BLaER1 (cell line): ENCODE measurements at regions not wholly inside any gene's neighbourhood (a gene's known extent, or its start where the extent isn't known, plus 50 kb on each side); places are given as distances from the start of the nearest gene placed in this dataset.
"Not testable (repeated sequence)": the region's sequence is repeated elsewhere in the genome, so short reads cannot be mapped to it uniquely, and the experiment has no call there.

Experiments
- H3K27ac ChIP-seq: shearing (Covaris generic); formaldehyde crosslinking; 2 replicates; pipeline ENCODE4 v1.8.1; 2022
- H3K27me3 ChIP-seq: shearing (Covaris generic); formaldehyde crosslinking; 2 replicates; pipeline ENCODE4 v1.8.1; 2022
- H3K36me3 ChIP-seq: shearing (Covaris generic); formaldehyde crosslinking; 2 replicates; pipeline ENCODE4 v1.8.1; 2022
- H3K4me1 ChIP-seq: shearing (Covaris generic); formaldehyde crosslinking; 2 replicates; pipeline ENCODE4 v1.8.1; 2022
- H3K4me2 ChIP-seq: shearing (Covaris generic); formaldehyde crosslinking; 2 replicates; pipeline ENCODE4 v1.8.1; 2022
- H3K4me3 ChIP-seq: shearing (Covaris generic); formaldehyde crosslinking; 2 replicates; pipeline ENCODE4 v1.8.1; 2022
- H3K9ac ChIP-seq: shearing (Covaris generic); formaldehyde crosslinking; 2 replicates; pipeline ENCODE4 v1.8.1; 2022
- H3K9me3 ChIP-seq: shearing (Covaris generic); formaldehyde crosslinking; 2 replicates; pipeline ENCODE4 v1.8.1; 2022
- H4K20me1 ChIP-seq: shearing (Covaris generic); formaldehyde crosslinking; 2 replicates; pipeline ENCODE4 v1.8.1; 2022
- Cebpa-rat ChIP-seq: shearing (Covaris generic); IDR thresholded peaks from 2 replicates; pipeline ENCODE4 v1.8.1; 2022

DNA sequence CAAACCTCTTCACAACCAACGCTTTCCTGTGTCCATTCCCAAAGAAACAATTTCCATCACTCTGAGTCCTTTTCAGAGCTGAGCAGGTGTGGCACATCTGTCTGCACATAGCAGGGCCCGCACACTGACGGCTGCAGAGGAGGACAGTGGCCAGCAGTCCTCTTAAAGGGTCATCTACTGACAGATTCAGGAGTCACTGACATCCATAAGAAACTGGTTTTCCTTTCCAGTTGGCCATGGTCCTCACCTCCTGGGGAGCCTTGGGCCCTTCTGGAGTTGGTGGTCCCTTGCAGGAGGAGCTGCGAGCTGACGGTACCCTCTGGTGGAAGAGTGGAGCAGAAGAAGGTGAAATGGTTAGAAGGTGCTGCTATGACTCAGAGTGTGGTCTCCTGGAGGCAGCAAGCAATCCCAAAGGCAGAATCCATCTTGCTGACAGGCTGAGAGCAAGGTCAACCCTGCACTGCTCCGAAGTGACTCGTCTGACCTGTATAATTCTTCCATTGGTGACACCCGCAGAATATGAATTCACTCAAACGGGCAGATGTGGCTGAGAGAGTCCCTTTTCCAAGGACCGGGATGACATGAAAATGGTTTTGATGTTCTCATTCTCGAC lies 278.5 kb upstream of the C1orf174 start:
- TF ChIP-seq Cebpa-rat = no peak
- Histone ChIP-seq H3K4me1 (peaks cover 60% of the 10 kb centered on the region), H3K27ac (peak overlapping the region; percentile 91), H3K27me3 (no peaks in the 10 kb centered on the region), H3K4me3 (no peak overlapping the region), H3K9ac (no peak overlapping the region), H3K4me2 (peak overlapping the region; percentile 82), H3K9me3 (no peaks in the 10 kb centered on the region), H3K36me3 (no peaks in the 10 kb centered on the region), H4K20me1 (no peaks in the 10 kb centered on the region)

DNA sequence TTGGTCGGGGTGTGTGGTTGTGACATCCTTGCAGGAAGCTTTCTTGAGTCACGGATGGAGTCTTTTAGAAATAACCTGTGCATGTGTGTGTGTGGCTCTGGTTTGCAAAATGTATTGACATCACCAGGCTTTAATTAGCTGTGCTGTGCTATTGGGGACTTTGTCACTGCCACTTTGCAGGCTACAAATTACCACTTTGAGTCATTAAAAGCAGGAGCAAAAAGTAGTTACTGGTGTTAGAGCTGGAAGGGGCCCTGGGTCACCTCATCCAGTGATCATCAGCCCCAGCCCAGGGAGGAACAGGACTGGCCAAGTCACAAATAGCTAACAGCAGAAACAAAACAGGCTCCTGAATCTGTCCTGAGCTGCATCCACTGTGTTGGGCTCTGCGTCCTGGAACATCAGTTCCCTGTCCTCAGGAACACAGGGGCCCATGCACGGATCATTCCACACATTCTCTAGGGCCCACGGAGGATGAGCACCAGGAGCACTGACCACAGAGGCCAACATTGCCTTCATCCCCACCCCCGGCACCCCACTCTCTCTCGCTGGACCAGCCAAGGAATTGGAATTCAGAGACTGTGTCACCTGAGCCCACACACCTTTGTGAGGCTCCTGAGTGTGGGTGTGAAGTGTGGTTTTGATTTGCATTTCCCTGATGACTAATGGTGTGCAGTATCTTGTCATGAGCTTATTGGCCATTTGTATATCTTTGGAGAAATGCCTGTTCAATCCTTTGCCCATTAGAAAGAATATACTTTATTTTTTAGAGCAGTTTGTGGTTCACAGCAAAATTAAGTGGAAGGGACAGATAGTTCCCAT lies 280.1 kb upstream of the C1orf174 start:
- H4K20me1 ChIP-seq = no peaks in the 10 kb centered on the region
- H3K27me3 ChIP-seq = no peaks in the 10 kb centered on the region
- H3K4me3 ChIP-seq = no peak overlapping the region
- peaks cover 49% of the 10 kb centered on the region for H3K4me1 ChIP-seq
- H3K9ac ChIP-seq = no peak overlapping the region
- H3K27ac ChIP-seq = no peak overlapping the region
- no peaks in the 10 kb centered on the region for H3K9me3 ChIP-seq
- TF ChIP-seq Cebpa-rat = no peak
- H3K36me3 ChIP-seq = no peaks in the 10 kb centered on the region
- H3K4me2 ChIP-seq = peak overlapping the region; percentile 17; the same call in 1 of the 2 replicates

DNA sequence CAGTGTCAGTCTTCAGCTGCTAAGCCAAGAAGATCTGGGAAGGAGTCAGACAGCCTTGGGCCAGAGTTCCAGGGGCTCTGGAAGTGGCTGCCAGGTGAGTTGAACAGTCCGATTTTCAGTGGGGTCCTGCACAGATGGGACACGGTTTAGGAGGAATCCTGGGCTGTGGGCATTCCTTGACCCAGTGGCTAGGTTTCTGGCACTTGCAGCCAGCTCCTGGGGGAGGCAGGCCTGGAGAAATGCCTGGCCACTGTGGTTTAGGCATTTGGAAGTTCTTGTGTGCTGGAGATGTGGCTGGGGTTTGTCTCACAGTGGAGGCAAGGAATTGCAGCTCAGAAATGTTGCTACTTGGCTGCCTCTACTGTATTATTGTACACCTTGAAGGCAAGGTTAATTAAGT lies 286.4 kb upstream of the C1orf174 start:
- H3K4me3 ChIP-seq, H3K27me3 ChIP-seq, H3K9ac ChIP-seq, H3K4me1 ChIP-seq, H3K4me2 ChIP-seq, H3K36me3 ChIP-seq, H3K27ac ChIP-seq, H4K20me1 ChIP-seq: not testable (repeated sequence)
- H3K9me3 ChIP-seq = peaks cover 12% of the 10 kb centered on the region

DNA sequence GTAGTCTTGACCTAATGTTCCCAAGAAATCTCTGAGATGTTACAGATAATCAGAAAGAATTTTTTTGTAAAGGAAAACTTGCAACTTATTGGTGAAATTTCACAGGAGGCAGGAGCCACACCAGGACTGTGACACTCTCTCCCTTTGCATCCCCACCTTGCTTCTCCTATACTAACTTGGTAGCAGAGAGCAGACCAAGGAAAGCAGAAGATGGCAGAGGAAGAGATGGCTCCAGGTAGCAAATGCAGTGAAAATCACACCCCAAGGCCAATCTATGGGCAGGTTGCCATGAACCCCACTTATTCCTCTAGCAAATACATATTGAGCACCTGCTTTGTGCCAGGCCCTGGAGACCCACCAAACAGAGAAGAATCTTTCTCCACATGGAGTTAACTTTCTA lies 303.4 kb upstream of the C1orf174 start:
- Histone ChIP-seq H3K9ac (no peak overlapping the region), H3K4me2 (no peak overlapping the region), H4K20me1 (no peaks in the 10 kb centered on the region), H3K4me1 (no peaks in the 10 kb centered on the region), H3K9me3 (peaks cover 33% of the 10 kb centered on the region), H3K36me3 (no peaks in the 10 kb centered on the region), H3K27me3 (no peaks in the 10 kb centered on the region), H3K27ac (no peak overlapping the region), H3K4me3 (no peak overlapping the region)
- no peak for TF ChIP-seq Cebpa-rat

DNA sequence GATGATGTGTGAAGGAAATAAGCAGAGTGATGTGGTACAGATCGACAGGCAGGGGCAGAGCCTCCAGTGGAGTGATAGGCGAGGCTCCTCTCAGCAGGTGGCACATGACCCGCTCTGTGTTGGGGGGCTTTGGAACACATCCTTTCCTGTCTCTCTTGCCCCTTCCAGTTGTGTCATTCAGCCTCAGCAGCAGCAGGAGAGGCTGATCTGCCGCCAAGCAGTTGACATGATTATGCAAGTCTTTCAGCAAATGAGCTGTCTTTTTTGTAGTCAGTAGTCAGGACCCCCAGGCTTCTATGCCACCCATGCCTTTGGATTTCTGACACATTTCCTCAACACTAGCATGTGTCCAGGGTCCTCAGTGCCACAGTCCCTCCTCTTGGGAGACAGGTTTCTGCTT lies 307.1 kb upstream of the C1orf174 start:
- peaks cover 25% of the 10 kb centered on the region for H3K9me3 ChIP-seq
- H3K27me3 ChIP-seq = no peaks in the 10 kb centered on the region
- no peak overlapping the region for H3K4me3 ChIP-seq
- no peak for TF ChIP-seq Cebpa-rat
- H3K4me1 ChIP-seq = peaks cover 4% of the 10 kb centered on the region; the same call in 1 of the 2 replicates
- H3K9ac ChIP-seq = no peak overlapping the region
- H4K20me1 ChIP-seq = no peaks in the 10 kb centered on the region
- no peak overlapping the region for H3K4me2 ChIP-seq
- no peaks in the 10 kb centered on the region for H3K36me3 ChIP-seq
- H3K27ac ChIP-seq = no peak overlapping the region

DNA sequence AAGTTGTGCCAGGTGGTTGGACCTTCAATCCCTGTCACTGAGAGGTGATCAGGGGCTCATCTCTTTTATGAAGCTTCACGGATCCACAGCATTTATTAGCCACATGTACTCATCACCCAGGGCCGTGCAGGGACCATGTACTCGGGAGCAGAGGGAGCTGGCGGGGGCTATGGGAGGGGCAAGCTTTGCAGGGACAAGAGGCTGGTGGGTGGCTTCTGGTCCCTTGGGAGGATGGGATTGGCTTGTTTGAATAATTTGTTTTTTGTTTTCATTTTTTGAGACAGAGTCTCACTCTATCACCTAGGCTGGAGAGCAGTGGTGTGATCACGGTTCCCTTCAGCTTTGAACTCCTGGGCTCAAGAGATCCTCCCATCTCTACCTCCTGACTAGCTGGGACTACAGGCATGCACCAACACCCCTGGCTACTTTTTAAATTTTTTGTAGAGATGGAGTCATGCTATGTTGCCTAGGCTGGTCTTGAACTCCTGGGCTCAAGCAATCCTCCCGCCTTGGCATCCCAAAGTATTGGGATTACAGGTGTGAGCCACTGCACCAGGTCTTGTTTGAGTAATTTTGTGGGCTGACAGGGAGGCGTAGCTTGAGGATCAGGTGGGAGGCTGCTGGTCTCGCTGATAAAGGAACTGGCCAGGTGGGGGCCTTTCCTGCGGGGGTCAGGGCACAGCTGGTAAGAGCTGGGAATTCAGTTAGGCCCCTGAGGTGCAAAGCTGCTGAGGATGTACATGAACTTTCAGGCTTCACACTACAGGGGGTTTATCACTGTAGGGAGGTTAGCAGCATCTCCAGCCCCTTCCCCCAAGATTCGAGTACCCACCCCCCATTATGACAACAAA lies 308.0 kb upstream of the C1orf174 start:
- TF ChIP-seq Cebpa-rat = no peak
- Histone ChIP-seq H4K20me1 (no peaks in the 10 kb centered on the region), H3K27ac (no peak overlapping the region), H3K4me3 (no peak overlapping the region), H3K36me3 (no peaks in the 10 kb centered on the region), H3K27me3 (no peaks in the 10 kb centered on the region), H3K9me3 (peaks cover 31% of the 10 kb centered on the region), H3K4me2 (no peak overlapping the region), H3K4me1 (peaks cover 9% of the 10 kb centered on the region; the same call in 1 of the 2 replicates), H3K9ac (no peak overlapping the region)

DNA sequence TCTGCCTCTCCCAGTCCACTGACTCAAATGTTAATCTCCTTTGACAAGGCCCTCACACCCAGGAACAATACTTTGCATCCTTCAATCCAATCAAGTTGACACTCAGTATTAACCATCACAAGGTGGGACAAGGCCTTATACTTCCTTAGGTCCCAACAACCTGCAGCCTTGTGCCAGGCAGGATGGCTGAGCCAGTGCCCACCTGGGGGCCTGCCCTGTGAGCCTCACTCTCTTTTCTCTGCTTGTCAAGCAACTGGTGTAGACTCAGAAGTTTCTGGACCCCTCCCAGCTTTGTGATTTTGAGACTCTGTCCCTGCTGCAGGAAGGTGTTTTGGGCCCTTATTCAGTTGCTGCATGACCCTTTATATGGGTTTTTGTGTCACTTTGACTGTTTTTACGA lies 310.0 kb upstream of the C1orf174 start:
- TF ChIP-seq Cebpa-rat = no peak
- Histone ChIP-seq H3K9ac (no peak overlapping the region), H3K36me3 (no peaks in the 10 kb centered on the region), H3K4me1 (peaks cover 9% of the 10 kb centered on the region; the same call in 1 of the 2 replicates), H3K9me3 (peaks cover 24% of the 10 kb centered on the region), H3K4me3 (no peak overlapping the region), H4K20me1 (no peaks in the 10 kb centered on the region), H3K4me2 (no peak overlapping the region), H3K27me3 (no peaks in the 10 kb centered on the region), H3K27ac (no peak overlapping the region)

DNA sequence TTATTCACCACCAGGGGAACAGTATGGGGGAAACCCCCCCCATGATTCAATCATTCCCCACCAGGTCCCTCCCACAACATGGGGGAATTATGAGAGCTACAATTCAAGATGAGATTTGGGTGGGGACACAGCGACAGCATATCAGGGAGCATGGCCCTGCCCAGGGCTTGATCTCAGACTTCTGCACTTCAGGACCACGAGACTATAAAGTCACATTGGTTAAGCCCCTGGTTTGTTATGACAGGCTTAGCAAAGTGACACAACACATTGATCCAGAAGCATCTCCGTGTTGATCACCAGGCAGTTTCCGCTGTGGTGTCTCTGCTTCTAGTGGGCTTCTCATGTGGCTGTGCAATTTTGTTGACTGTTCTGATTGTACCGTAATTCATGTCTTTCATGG lies 312.7 kb upstream of the C1orf174 start:
- Histone ChIP-seq H3K9ac (no peak overlapping the region), H3K4me2 (no peak overlapping the region), H3K9me3 (peaks cover 11% of the 10 kb centered on the region), H3K36me3 (no peaks in the 10 kb centered on the region), H3K4me1 (peaks cover 23% of the 10 kb centered on the region), H3K27ac (no peak overlapping the region), H3K27me3 (no peaks in the 10 kb centered on the region), H4K20me1 (no peaks in the 10 kb centered on the region), H3K4me3 (no peak overlapping the region)
- TF ChIP-seq Cebpa-rat = no peak

DNA sequence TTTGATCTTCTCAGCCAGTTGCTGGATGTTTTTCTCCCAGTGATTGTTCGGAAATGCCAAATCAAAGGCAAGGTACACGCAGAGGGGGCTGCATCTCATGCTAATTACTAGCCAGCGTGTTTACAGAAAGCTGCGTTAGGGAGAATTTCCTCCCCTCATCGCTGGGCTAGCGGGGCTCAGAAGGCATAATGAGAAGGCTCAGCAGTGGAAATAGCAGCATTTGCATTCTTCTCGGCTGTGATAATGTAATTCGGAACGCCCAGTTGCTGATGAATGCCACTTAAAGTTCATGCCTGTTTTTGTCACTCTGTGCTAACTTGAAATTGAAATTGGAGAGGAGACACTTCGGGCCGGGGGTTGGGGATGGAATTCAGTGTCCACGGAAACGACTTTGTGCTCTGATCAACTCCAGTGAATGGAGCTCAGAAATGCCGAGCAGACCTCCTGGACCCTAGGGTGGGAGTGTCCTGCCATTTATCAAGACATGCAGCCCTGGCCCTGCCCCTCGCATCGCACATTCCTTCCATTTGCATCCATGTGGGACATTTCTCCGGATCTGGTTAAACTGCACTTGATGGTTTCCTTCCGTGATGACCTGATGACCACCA lies 313.4 kb upstream of the C1orf174 start:
- no peaks in the 10 kb centered on the region for H3K27me3 ChIP-seq
- H3K4me3 ChIP-seq = no peak overlapping the region

More for the DNA sequence above, 313.4 kb upstream of the C1orf174 start:
- Histone ChIP-seq H3K9me3 (peaks cover 11% of the 10 kb centered on the region), H3K4me2 (no peak overlapping the region), H3K9ac (no peak overlapping the region), H3K36me3 (no peaks in the 10 kb centered on the region), H3K27ac (no peak overlapping the region), H4K20me1 (no peaks in the 10 kb centered on the region), H3K4me1 (peaks cover 30% of the 10 kb centered on the region)
- TF ChIP-seq Cebpa-rat = no peak
